ENCODE measurements at regions not wholly inside any gene's neighbourhood (a gene's known extent, or its start where the extent isn't known, plus 50 kb on each side); places are given as distances from the start of the nearest gene placed in this dataset.
"Not testable (repeated sequence)": the region's sequence is repeated elsewhere in the genome, so short reads cannot be mapped to it uniquely, and the experiment has no call there.

GRCh38 chr3:106103383-106103782 lies 234.6 kb upstream of the CBLB start:
- Mint-ChIP-seq H3K36me3 (ENCODE audit: low read depth) (peaks cover 6% of the 10 kb centered on the region), H3K4me3 (no peak overlapping the region), H3K4me1 (no peaks in the 10 kb centered on the region), H3K9me3 (peaks cover 39% of the 10 kb centered on the region), H3K27ac (no peak overlapping the region), H3K27me3 (ENCODE audit: insufficient read depth) (no peaks in the 10 kb centered on the region)
- no peak overlapping the region for H3K9ac ChIP-seq (ENCODE audit: extremely low read depth, low read length, poor library complexity, severe bottlenecking)
- H3K27me3 ChIP-seq (ENCODE audit: control insufficient read depth, insufficient read depth, low read length, poor library complexity, severe bottlenecking), result no peaks in the 10 kb centered on the region
- no peaks in the 10 kb centered on the region for H3K4me1 ChIP-seq (ENCODE audit: control insufficient read depth, insufficient read depth, low read length)
- H3K36me3 ChIP-seq (ENCODE audit: control insufficient read depth, insufficient read depth, low read length), result no peaks in the 10 kb centered on the region
- no peak for TF ChIP-seq CTCF (conservative IDR thresholded peaks at IDR 0.05)
- H3K9me3 ChIP-seq (ENCODE audit: control insufficient read depth, low read length), result peaks cover 7% of the 10 kb centered on the region
- no peak overlapping the region for H3K4me3 ChIP-seq (ENCODE audit: low read length)
- DNase-seq, result no peak
- H3K27ac ChIP-seq (ENCODE audit: low read depth, low read length), result no peak overlapping the region
- WGBS, 2 experiments (ENCODE audit: insufficient coverage in 1 of 2, insufficient read length in 1 of 2), result 94 to 100% methylated on average over 1 to 2 of the region's 2 CpGs

GRCh38 chr3:106104078-106104477 lies 235.3 kb upstream of the CBLB start:
- no peaks in the 10 kb centered on the region for H3K27me3 Mint-ChIP-seq (ENCODE audit: insufficient read depth)
- Histone ChIP-seq H3K36me3 (ENCODE audit: control insufficient read depth, insufficient read depth, low read length) (no peaks in the 10 kb centered on the region), H3K27me3 (ENCODE audit: control insufficient read depth, insufficient read depth, low read length, poor library complexity, severe bottlenecking) (no peaks in the 10 kb centered on the region), H3K27ac (ENCODE audit: low read depth, low read length) (no peak overlapping the region), H3K4me1 (ENCODE audit: control insufficient read depth, insufficient read depth, low read length) (no peaks in the 10 kb centered on the region), H3K9me3 (ENCODE audit: control insufficient read depth, low read length) (peaks cover 7% of the 10 kb centered on the region), H3K4me3 (ENCODE audit: low read length) (no peak overlapping the region), H3K9ac (ENCODE audit: extremely low read depth, low read length, poor library complexity, severe bottlenecking) (no peak overlapping the region)
- DNase-seq, result no peak
- TF ChIP-seq CTCF (conservative IDR thresholded peaks at IDR 0.05), result no peak
- peaks cover 33% of the 10 kb centered on the region for H3K9me3 Mint-ChIP-seq
- no peaks in the 10 kb centered on the region for H3K4me1 Mint-ChIP-seq
- no peak overlapping the region for H3K27ac Mint-ChIP-seq
- H3K4me3 Mint-ChIP-seq, result no peak overlapping the region
- peaks cover 6% of the 10 kb centered on the region for H3K36me3 Mint-ChIP-seq (ENCODE audit: low read depth)
- WGBS, 2 experiments (ENCODE audit: insufficient coverage in 1 of 2, insufficient read length in 1 of 2), result 89 to 95% methylated on average over 3 to 4 of the region's 4 CpGs

- H3K9me3 Mint-ChIP-seq, result no peaks in the 10 kb centered on the region
- H3K27me3 Mint-ChIP-seq (ENCODE audit: insufficient read depth), result no peaks in the 10 kb centered on the region
- no peak for TF ChIP-seq CTCF (conservative IDR thresholded peaks at IDR 0.05)
Observed at GRCh38 chr3:106108925-106109324, 240.1 kb upstream of the CBLB start.

GRCh38 chr3:106112561-106112960 lies 243.7 kb upstream of the CBLB start:
- not testable (repeated sequence) for H3K9me3 Mint-ChIP-seq; H3K27ac Mint-ChIP-seq; H3K9ac ChIP-seq (ENCODE audit: extremely low read depth, low read length, poor library complexity, severe bottlenecking); H3K4me3 Mint-ChIP-seq; H3K4me3 ChIP-seq (ENCODE audit: low read length); H3K36me3 Mint-ChIP-seq (ENCODE audit: low read depth); H3K27me3 Mint-ChIP-seq (ENCODE audit: insufficient read depth); H3K36me3 ChIP-seq (ENCODE audit: control insufficient read depth, insufficient read depth, low read length); DNase-seq; H3K4me1 Mint-ChIP-seq; H3K4me1 ChIP-seq (ENCODE audit: control insufficient read depth, insufficient read depth, low read length); H3K27me3 ChIP-seq (ENCODE audit: control insufficient read depth, insufficient read depth, low read length, poor library complexity, severe bottlenecking); H3K27ac ChIP-seq (ENCODE audit: low read depth, low read length)
- WGBS, 2 experiments (ENCODE audit: insufficient coverage in 1 of 2, insufficient read length in 1 of 2), result 95 to 99% methylated on average over 10 to 25 of the region's 26 CpGs
- H3K9me3 ChIP-seq (ENCODE audit: control insufficient read depth, low read length), result peaks cover 13% of the 10 kb centered on the region

More at GRCh38 chr3:106108925-106109324, 240.1 kb upstream of the CBLB start:
- Mint-ChIP-seq H3K4me1 (no peaks in the 10 kb centered on the region), H3K36me3 (ENCODE audit: low read depth) (no peaks in the 10 kb centered on the region), H3K4me3 (no peak overlapping the region), H3K27ac (no peak overlapping the region)
- 83 to 94% methylated on average over 1 to 2 of the region's 2 CpGs for WGBS, 2 experiments (ENCODE audit: insufficient coverage in 1 of 2, insufficient read length in 1 of 2)
- H3K27ac ChIP-seq (ENCODE audit: low read depth, low read length), result no peak overlapping the region
- no peaks in the 10 kb centered on the region for H3K36me3 ChIP-seq (ENCODE audit: control insufficient read depth, insufficient read depth, low read length)
- H3K27me3 ChIP-seq (ENCODE audit: control insufficient read depth, insufficient read depth, low read length, poor library complexity, severe bottlenecking), result no peaks in the 10 kb centered on the region
- H3K9ac ChIP-seq (ENCODE audit: extremely low read depth, low read length, poor library complexity, severe bottlenecking), result no peak overlapping the region
- DNase-seq, result no peak
- H3K9me3 ChIP-seq (ENCODE audit: control insufficient read depth, low read length), result peaks cover 13% of the 10 kb centered on the region
- no peak overlapping the region for H3K4me3 ChIP-seq (ENCODE audit: low read length)
- H3K4me1 ChIP-seq (ENCODE audit: control insufficient read depth, insufficient read depth, low read length), result no peaks in the 10 kb centered on the region

Measured in endodermal cell (in vitro differentiated cells).